ENCODE measurements at regions not wholly inside any gene's neighbourhood (a gene's known extent, or its start where the extent isn't known, plus 50 kb on each side); places are given as distances from the start of the nearest gene placed in this dataset.
"Not testable (repeated sequence)": the region's sequence is repeated elsewhere in the genome, so short reads cannot be mapped to it uniquely, and the experiment has no call there.

DNA sequence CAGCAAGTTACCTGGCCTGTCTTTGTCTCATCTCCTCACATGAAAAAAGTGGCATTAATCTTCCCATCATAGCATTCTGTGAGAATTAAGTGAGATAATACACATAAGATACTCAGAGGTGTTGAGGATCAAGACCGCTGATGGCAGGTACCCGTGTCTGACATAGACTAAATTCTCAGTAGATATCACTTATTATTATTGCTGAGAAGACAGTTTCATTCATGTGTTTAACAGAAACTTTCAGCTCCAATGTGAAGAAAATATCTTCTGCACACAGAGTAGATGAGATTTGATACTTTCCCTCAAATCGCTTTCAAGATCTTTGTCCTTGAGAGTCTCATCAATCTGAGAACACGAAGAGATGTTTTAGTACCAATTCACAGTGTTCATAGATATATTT, 809.4 kb downstream of the TSN start:
- Mint-ChIP-seq H3K4me3 (ENCODE audit: unreplicated experiment) (no peak overlapping the region), H3K4me1 (ENCODE audit: low read depth, unreplicated experiment) (no peaks in the 10 kb centered on the region), H3K27me3 (ENCODE audit: low read depth, unreplicated experiment) (no peaks in the 10 kb centered on the region), H3K36me3 (ENCODE audit: low read depth, unreplicated experiment) (no peaks in the 10 kb centered on the region), H3K9me3 (ENCODE audit: unreplicated experiment) (no peaks in the 10 kb centered on the region), H3K27ac (ENCODE audit: unreplicated experiment) (no peak overlapping the region)
- TF ChIP-seq CTCF (IDR thresholded peaks at IDR 0.05; ENCODE audit: insufficient read depth, low read depth, low read length) (no peak), EZH2 (IDR thresholded peaks at IDR 0.05; ENCODE audit: insufficient read depth, low read length) (no peak)
- DNase-seq (ENCODE audit: low read depth) (no peak), FAIRE-seq (no peak)
- Histone ChIP-seq H3K27ac (ENCODE audit: low read depth, low read length) (no peak overlapping the region), H3K4me2 (ENCODE audit: low read length) (no peak overlapping the region), H4K20me1 (ENCODE audit: insufficient read depth, low read length) (no peaks in the 10 kb centered on the region), H3K27me3 (ENCODE audit: insufficient read depth, low read length) (no peaks in the 10 kb centered on the region), H3K36me3 (ENCODE audit: insufficient read depth, low read length) (no peaks in the 10 kb centered on the region), H3K4me1 (ENCODE audit: insufficient read depth, low read length) (no peaks in the 10 kb centered on the region), H3K9me3 (ENCODE audit: insufficient read depth, low read depth, low read length) (peaks cover 2% of the 10 kb centered on the region), H3K79me2 (ENCODE audit: insufficient read depth, low read length) (no peaks in the 10 kb centered on the region), H3K4me3 (ENCODE audit: insufficient read depth, low read depth, low read length) (no peak overlapping the region), H2AFZ (ENCODE audit: low read depth, low read length) (no peak overlapping the region), H3K9ac (ENCODE audit: low read length) (no peak overlapping the region)

DNA sequence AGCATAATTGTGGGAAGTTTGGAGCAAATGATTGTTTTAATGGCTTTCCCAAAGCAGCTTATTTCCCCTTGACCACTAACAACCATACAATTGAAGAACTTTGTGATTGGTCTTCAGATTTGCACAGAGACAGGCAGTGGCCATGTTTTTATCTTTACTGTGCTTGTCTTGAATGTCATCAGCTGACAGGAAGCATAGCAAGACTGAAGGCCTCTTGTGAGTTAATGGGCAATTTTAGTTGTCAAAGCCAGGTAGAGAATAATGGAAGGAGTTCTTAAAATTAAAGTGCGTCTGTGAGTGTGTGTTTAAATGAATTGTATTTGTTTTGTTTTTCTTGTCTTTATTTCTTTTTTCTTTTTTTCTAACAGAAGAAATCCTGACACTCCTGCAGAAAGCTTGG, 809.9 kb downstream of the TSN start:
- Histone ChIP-seq H3K36me3 (ENCODE audit: insufficient read depth, low read length) (no peaks in the 10 kb centered on the region), H3K4me2 (ENCODE audit: low read length) (no peak overlapping the region), H3K9ac (ENCODE audit: low read length) (no peak overlapping the region), H4K20me1 (ENCODE audit: insufficient read depth, low read length) (no peaks in the 10 kb centered on the region), H2AFZ (ENCODE audit: low read depth, low read length) (no peak overlapping the region), H3K9me3 (ENCODE audit: insufficient read depth, low read depth, low read length) (peaks cover 3% of the 10 kb centered on the region), H3K27me3 (ENCODE audit: insufficient read depth, low read length) (no peaks in the 10 kb centered on the region), H3K79me2 (ENCODE audit: insufficient read depth, low read length) (no peaks in the 10 kb centered on the region), H3K4me1 (ENCODE audit: insufficient read depth, low read length) (no peaks in the 10 kb centered on the region), H3K4me3 (ENCODE audit: insufficient read depth, low read depth, low read length) (no peak overlapping the region), H3K27ac (ENCODE audit: low read depth, low read length) (no peak overlapping the region)
- H3K36me3 Mint-ChIP-seq (ENCODE audit: low read depth, unreplicated experiment) = no peaks in the 10 kb centered on the region
- no peaks in the 10 kb centered on the region for H3K27me3 Mint-ChIP-seq (ENCODE audit: low read depth, unreplicated experiment)
- FAIRE-seq (no peak), DNase-seq (ENCODE audit: low read depth) (no peak)
- no peak overlapping the region for H3K4me3 Mint-ChIP-seq (ENCODE audit: unreplicated experiment)
- H3K9me3 Mint-ChIP-seq (ENCODE audit: unreplicated experiment) = no peaks in the 10 kb centered on the region
- no peaks in the 10 kb centered on the region for H3K4me1 Mint-ChIP-seq (ENCODE audit: low read depth, unreplicated experiment)
- no peak for TF ChIP-seq EZH2 (IDR thresholded peaks at IDR 0.05; ENCODE audit: insufficient read depth, low read length)
- TF ChIP-seq CTCF (IDR thresholded peaks at IDR 0.05; ENCODE audit: insufficient read depth, low read depth, low read length) = no peak
- no peak overlapping the region for H3K27ac Mint-ChIP-seq (ENCODE audit: unreplicated experiment)

- Mint-ChIP-seq H3K27ac (ENCODE audit: unreplicated experiment) (no peak overlapping the region), H3K27me3 (ENCODE audit: low read depth, unreplicated experiment) (no peaks in the 10 kb centered on the region), H3K4me3 (ENCODE audit: unreplicated experiment) (no peak overlapping the region), H3K4me1 (ENCODE audit: low read depth, unreplicated experiment) (peaks cover 3% of the 10 kb centered on the region), H3K9me3 (ENCODE audit: unreplicated experiment) (no peaks in the 10 kb centered on the region), H3K36me3 (ENCODE audit: low read depth, unreplicated experiment) (no peaks in the 10 kb centered on the region)
- no peak for DNase-seq (ENCODE audit: low read depth)
- Histone ChIP-seq H3K79me2 (ENCODE audit: insufficient read depth, low read length) (no peaks in the 10 kb centered on the region), H3K27ac (ENCODE audit: low read depth, low read length) (no peak overlapping the region), H3K27me3 (ENCODE audit: insufficient read depth, low read length) (no peaks in the 10 kb centered on the region), H3K4me2 (ENCODE audit: low read length) (no peak overlapping the region), H3K9me3 (ENCODE audit: insufficient read depth, low read depth, low read length) (peaks cover 2% of the 10 kb centered on the region), H2AFZ (ENCODE audit: low read depth, low read length) (no peak overlapping the region), H3K36me3 (ENCODE audit: insufficient read depth, low read length) (no peaks in the 10 kb centered on the region), H3K9ac (ENCODE audit: low read length) (no peak overlapping the region), H4K20me1 (ENCODE audit: insufficient read depth, low read length) (no peaks in the 10 kb centered on the region), H3K4me1 (ENCODE audit: insufficient read depth, low read length) (no peaks in the 10 kb centered on the region), H3K4me3 (ENCODE audit: insufficient read depth, low read depth, low read length) (no peak overlapping the region)
- no peak for FAIRE-seq
- TF ChIP-seq CTCF (IDR thresholded peaks at IDR 0.05; ENCODE audit: insufficient read depth, low read depth, low read length) = no peak
- no peak for TF ChIP-seq EZH2 (IDR thresholded peaks at IDR 0.05; ENCODE audit: insufficient read depth, low read length)
These were observed 815.2 kb downstream of the TSN start for GRCh38 chr2:122570641-122571040.

DNA sequence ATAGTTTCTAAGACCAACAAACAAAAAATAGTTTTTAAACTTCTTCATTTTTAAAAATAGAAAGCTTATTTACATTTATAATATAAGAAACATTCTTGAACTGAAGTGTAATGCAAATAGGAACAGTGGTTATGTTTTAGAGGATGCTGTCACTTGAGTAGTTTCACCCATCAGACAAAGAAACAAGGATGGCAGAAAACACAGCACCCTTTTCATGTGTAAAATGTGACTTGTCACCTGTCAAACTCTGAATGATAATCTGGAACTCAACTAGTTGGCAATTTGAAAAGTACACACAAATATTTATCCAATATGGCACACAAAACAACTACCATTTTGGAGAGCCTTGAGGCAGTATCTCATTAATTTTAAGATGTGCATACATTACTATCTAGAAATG, 816.0 kb downstream of the TSN start:
- H3K9me3 ChIP-seq (ENCODE audit: insufficient read depth, low read depth, low read length); H3K9ac ChIP-seq (ENCODE audit: low read length); H3K4me1 Mint-ChIP-seq (ENCODE audit: low read depth, unreplicated experiment); H3K9me3 Mint-ChIP-seq (ENCODE audit: unreplicated experiment); DNase-seq (ENCODE audit: low read depth); H3K4me3 Mint-ChIP-seq (ENCODE audit: unreplicated experiment); H3K27ac Mint-ChIP-seq (ENCODE audit: unreplicated experiment); H3K4me1 ChIP-seq (ENCODE audit: insufficient read depth, low read length); H3K36me3 ChIP-seq (ENCODE audit: insufficient read depth, low read length); H3K27ac ChIP-seq (ENCODE audit: low read depth, low read length); H2AFZ ChIP-seq (ENCODE audit: low read depth, low read length); H3K27me3 Mint-ChIP-seq (ENCODE audit: low read depth, unreplicated experiment); H3K4me3 ChIP-seq (ENCODE audit: insufficient read depth, low read depth, low read length); H3K27me3 ChIP-seq (ENCODE audit: insufficient read depth, low read length); H3K79me2 ChIP-seq (ENCODE audit: insufficient read depth, low read length); H3K36me3 Mint-ChIP-seq (ENCODE audit: low read depth, unreplicated experiment); FAIRE-seq; H3K4me2 ChIP-seq (ENCODE audit: low read length); H4K20me1 ChIP-seq (ENCODE audit: insufficient read depth, low read length): not testable (repeated sequence)
